ENCODE measurements at regions not wholly inside any gene's neighbourhood (a gene's known extent, or its start where the extent isn't known, plus 50 kb on each side); places are given as distances from the start of the nearest gene placed in this dataset.
"Not testable (repeated sequence)": the region's sequence is repeated elsewhere in the genome, so short reads cannot be mapped to it uniquely, and the experiment has no call there.

DNA sequence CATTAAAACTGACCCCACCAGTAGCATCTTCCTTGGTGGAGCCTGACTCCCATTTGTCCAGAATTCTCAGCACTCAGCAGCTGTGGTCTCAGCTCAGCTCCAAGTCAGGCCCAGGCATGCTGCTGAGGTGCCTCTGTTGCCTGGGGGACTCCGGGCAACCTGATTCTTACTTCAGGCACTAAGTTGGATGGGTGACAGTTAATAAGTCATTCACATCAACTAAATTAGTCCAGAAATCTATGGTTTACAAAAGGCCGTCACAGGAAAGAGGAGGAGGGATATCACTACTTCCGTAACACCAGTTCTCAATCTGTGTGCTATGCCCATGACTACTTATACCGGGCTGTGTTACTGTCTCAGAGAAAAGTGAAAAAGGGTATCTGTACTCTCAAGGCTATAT, 310.2 kb downstream of the SATB1 start:
- DNase-seq: no peak

DNA sequence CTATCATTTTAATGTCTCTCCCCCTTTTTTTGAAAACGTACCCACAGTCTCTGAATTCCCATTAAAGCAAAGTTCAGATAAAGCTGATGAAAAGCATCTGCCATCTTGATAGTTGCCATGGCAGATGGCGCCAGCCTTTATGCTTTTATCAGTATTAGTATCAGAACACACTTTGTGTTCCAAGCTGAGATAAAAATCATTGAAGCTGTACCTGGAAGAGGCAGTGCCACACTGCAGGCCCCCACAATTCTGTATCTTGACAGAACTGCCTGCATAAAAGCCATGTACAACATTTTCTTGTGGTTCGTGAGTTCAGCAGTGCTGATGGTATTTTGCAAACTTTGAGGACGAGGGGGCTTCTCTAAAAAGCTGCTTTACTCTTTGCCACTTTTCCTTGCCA, 311.7 kb downstream of the SATB1 start:
- no peak for DNase-seq

DNA sequence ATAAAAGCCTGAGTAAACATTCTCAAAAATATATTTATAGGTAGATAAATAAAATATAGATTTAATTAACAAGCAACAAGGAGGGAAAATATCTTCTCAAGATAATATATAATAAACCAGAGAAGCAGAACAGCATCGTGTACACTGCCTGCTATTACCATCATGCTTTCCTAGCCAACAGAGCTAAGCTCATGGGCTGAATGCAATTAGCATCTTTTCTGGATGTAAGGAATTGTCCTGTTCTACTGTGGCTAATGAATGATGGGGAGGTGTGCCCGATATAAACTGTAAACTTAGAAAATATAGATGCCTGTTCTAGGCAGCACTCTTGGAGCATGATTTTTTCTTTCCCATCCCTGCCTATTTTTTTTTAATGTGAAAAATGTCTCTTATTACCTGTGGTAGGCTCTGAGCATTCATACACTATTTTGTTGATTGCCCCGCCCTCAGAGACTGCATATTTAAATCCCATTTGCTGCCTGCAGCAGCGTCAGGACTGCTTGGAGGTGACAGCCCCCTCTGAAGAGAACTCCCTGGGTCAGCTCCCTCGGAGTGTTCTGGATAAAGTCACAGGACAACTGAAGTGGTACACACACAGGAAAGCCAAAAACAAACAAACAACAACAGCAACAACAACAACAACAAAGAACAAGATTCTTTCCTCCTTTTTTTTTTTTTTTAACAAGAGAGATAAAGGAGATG, 312.3 kb downstream of the SATB1 start:
- DNase-seq: no peak

DNA sequence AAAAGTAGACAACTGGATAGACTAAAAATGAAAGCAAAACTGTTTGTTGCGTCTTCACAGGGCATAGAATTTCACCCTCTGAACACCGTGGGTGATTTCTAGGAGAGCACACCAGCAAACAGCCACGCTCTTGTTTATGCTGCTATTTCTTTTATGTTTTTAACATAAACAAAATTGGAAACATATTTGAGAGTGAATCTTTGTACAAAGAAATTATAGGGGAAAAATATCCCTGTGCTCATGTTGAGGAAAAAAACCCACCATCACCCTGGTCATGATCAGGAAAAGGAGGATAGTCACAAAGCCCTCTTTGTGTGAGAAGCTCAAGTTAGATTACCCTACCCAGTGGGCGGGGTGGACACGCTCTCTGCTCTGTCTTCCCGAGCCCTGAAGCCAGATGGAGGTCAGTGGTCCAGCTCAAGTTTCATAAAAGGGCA, 313.3 kb downstream of the SATB1 start:
- DNase-seq: no peak

DNA sequence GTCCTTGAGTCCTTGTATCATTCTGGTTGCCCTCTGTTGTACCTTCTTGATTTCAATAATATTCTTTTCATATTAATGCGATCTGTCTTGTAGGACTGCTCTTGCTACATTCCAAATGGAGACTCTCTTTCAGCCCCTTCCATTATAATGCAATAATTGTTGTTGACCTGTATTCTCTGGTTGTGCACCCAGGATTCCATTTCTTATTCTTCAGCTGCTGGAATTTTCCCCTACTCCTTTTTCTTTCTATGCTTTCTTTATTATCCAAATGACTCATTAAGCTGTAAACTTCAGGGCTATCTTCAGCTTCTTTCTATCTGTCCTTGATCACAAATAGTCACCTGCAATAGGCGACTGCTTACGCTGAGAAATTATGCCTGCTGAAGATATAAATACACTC, 321.5 kb downstream of the SATB1 start:
- DNase-seq: no peak

DNA sequence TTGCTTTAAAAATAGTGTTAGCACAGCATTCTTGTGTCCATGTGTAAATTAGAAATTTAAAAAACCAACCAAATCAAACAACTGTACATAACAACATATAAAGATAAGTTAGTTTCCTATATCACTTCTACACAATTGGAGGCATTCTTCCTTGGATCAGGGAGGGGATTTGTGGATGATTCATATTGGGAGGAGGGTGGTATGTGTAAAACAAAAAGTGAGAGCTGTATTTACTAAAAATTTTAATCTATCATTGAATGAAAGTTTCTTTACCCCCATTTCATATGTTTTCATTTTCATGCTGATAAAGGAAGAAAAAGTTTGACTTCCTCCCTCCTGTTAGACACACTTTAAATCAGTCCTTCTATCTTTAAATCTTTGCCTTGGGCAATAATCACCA, 325.0 kb downstream of the SATB1 start:
- no peak for DNase-seq

DNA sequence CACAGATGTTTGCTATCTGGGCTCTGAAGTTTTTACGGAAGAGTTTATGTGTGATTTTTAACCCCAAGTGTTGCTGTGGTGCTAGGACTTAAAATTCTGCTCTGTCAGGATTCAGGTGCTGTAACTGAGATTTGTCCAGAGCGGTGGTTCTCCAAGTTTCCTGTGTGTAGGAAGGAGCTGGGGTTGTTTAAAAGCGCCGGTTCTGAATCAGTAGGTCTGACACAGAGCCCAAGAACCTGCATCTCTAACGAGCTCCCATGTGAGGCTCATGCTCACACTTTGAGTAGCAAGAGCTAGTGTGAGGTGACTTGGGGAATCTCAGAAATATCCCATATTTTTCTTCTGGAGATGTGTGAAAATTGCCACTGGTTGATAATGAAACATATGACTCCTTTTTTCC, 325.5 kb downstream of the SATB1 start:
- no peak for DNase-seq

DNA sequence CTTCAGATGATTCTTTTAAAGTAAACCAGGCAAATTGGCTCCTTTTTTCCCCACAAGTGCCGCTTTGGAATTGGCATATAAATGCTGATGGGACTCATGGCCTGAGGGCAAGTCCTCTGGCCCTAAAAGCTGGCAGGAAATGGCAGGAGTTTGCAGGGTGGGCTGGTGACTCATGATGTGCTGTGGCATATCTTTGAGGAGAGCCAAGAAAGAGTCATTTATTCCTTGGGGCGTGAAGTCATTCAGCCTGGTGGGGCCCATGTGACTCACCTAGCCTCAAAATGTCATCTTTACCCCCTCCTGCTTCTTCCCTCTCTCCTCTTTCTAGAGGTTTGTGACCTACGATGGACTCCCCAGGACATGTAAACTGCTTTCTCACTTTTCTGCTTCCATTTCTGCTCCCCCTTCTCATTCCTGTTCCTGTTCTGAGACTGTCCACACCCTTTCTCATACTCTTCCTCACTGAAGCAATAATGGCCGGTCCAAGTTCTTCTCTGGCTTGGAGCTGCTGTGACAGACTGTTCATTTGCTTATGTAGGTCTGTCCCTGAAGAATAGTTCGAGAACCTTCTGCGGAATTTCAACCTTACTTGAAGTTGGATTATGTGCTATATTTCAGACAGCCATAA, 326.1 kb downstream of the SATB1 start:
- DNase-seq: peak; percentile 16

DNA sequence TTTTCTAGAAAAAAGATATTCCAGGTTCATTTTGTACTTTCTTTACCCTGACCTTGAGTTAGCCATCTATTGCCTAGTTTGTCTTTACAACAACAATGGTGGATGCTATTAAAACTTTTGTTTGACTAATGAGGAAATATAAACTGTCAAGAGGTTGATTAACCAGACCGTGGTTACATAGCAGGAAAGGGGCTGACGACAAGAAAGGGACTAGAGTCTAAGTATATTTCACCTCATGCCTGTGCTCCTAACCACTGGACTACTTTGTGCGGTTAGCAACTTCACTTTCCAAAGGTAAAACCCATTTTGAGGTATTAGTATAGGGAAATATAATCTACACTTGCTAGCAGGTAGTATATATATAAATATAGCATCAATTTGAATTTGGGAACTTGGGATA, 327.1 kb downstream of the SATB1 start:
- no peak for DNase-seq

DNA sequence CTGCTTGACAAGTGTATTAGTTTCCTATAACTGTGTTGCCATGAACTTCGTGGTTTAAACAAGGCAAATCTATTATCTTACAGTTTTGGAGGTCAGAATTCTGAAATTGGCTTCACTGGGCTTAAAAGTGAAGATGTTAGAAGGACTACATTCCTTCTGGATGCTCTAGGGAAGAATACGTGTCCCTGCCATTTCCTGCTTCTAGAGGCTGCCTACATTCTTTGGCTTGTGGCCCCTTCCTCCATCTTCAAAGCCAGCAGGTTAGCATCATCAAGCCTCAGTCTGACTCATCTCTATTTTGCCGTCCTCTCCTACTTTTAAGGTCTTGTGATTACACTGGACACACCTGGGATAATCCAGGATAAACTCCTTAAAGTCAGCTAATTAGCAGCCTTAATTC, 327.7 kb downstream of the SATB1 start:
- DNase-seq: no peak

DNA sequence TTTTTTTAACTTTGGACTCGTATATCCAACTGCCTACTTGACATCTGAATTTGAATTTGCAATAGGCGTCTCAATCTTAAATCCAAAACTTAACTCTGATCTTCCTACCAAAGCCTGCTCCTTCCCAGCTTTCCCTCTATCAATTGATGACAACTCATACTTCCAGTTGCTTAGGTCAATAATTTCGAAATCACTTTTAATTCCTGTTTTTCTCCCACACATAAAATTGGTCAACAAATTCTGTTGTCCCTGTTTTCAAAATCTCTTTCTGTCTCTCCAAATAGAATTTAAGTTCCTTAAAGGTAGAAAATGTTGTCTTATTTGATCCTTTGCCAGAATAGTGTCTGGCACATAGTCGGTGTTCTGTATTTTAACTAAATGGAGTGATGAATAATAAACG, 332.4 kb downstream of the SATB1 start:
- DNase-seq: no peak

DNA sequence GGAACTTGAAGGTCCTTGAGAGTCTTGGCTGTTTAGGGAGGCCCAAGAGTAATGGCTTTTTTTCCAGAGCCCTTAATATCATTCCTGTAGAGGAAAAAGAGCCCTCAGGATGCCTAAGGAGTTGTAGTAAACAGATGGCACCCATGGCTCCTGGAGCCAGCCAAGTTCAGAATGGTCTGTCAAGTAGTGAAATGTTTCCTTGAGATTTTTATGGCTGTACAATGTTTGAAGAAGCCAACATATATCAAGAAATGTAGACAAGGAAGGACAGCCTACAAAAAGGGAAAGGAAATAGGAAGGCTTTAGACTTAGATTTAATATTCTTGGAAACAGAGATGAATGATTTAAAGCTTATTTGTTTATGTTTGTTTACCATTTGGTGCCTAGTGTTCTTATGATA, 334.8 kb downstream of the SATB1 start:
- no peak for DNase-seq

DNA sequence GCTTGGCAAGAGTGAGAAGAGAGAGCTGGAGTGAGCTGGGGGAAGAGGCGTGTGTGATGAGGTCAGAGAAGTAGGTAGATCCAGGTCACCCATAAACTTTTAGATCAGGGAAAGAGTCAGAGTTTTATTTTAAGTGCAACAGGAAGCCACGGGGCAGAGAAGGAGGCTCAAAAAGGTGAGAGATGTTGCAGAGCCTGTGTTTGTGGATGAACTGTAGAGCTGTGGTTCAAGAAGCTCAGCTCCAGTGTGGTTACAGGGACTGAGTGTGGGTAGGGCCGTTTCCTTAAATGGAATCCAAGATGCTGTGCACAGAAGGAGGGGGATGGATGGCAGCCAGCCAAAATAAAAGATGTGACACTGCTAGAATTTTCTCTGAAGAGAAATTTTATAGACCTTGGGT, 337.2 kb downstream of the SATB1 start:
- DNase-seq: no peak

DNA sequence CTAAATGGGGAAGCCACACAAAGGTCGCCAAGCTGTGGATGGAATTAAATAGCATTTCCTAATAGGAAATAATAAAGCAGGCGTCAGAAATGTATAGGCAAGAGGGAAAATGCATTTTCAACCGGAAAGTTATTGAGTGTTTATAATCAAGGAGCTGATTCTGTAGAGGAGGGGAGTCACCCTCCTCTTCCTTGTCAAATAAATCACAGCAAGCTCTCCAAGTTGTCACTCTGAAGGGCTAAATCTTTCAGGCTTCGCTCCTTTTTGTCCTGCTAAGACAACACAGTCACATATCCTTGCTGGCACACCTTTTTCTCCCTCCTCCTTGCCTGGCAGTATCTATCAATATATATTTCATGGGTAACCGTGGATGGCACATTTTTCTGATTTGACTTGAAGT, 338.4 kb downstream of the SATB1 start:
- no peak for DNase-seq

DNA sequence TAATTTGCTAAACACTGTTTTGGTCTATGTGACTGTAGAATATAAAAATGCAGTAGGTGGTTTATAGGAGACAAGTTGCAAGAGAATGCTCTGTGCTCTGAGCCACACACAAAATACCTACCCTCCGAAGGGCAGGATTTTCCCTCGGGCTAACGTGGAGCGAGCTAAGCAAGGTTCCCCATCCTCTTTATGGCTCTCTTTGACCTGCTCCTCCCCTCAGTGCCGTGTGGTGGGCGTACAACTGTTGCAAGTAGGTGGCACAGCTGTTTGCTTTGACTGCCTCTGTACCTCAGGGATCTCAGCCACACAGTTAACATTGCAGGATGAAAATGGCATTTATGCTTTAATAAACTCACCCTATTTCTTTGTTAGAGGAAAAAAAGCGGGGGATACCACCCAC, 339.1 kb downstream of the SATB1 start:
- no peak for DNase-seq

DNA sequence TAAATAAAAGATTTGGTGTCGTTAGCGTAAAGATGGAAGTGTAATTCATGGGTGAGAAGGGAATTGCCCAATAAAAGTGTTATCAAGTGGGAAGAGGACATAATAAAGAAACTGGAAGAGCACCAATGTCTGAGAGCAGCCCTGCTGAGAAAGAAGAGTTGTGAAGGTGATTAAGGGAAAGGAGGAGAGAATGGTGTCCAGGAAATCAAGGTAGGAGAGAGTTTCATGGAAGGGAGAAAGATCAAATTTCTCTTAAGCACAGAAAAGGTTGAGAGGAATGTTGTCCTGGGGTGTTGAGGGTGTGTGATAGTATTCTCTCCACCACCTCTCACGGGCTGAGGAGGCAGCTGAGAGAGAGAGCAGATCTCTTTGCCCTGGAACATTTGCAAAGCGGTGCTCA, 339.7 kb downstream of the SATB1 start:
- no peak for DNase-seq

DNA sequence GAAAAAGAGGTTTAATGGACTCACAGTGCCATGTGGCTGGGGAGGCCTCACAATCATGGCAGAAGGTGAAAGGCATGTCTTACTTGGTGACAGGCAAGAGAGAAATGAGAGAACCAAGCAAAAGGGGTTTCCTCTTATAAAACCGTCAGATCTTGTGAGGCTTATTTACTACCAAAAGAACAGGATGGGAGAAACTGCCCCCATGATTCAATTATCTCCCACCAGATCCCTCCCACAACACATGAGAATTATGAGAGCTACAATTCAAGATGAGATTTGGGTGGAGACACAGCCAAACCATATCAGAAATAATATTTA, 340.8 kb upstream of the TBC1D5 start:
- DNase-seq: not testable (repeated sequence)

DNA sequence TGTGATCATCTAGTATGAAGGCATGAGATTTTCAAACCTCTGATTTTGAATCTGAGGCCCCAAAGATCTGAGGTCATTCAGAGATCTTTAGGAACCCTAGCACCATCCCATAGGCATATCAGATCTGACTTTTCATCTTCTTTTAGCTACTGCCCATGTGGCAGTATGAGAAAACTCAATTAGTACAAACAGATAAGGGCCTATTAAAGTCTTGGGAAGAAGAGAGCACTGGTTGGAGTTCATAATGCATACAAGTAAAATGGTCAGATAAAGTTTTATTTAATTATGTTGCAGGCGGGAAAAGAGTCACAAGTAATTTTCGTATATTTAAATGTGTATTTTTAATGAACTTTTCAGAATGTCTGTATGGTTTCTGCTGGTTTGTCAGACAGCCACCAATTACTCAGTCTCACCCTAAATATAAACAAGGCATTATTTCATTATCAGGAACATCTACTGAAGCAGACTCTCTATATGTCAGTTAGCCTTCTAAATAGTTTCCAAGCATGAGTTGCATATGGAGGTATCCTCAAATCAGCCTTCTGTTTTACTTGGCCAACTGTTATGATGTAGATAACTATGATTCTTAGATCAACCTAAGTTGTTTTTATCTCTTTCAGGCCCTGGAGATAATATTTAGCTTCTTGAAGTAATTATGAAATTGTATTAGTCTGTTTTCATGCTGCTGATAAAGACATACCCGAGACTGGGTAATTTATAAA, 340.3 kb upstream of the TBC1D5 start:
- no peak for DNase-seq

DNA sequence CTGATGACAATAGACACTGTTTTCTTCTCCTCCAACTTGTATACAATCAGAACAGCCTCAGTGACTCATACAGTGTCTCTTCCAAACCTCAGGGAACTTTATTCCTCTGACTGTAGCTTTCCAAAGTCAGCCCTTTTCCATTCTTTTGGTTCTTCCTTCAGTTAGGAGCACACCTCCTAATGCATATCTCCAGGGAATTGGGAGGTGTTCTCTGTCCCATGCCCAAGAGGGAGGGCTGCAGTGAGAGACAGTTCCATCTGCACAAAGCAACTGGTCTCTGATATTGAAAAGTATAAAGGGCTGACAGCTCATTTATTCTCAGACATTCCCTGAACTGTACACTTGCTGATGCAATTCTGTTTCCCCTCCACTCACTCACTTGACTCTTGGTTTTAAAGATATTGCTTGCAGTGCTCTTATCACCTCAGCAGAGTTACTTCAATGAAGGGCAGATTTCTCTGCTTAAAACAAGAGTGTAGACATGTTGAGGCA, 337.8 kb upstream of the TBC1D5 start:
- no peak for DNase-seq

DNA sequence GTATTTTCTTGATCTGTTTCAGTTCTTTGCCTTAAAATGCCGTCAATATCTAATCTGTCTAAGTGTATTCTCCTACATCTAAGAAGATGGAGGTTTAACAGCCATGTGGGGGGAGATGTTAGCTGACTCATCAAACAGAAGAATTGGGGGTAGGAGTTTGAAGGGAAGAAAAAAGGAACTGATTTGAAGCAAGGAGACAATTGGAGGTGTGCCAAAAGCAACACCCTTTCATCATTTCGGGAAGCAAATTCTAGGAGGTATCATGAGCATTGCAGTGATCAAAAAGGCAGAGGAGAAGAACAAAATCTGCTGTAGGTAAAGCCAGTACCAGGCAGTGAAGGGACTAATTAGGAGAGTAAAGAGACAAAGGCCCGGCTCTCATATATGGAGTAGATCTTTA, 337.3 kb upstream of the TBC1D5 start:
- DNase-seq: peak; percentile 11

DNA sequence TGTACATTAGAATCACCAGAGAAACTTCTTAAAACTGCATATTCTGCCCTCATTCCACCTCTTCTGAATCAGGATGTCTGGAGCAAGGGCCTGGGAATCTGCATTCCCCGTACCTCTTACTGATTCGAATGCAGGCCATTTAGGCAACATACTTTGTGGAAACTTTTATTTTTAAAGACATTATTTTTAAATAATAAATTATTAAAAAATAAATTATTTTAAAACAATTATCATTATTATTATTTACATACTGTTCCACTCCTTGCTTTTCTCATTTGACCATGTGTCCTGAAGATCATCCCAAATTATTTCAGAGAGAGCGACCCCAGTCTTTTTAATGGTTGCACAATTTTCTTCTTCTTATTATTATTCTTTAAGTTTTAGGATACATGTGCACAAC, 336.6 kb upstream of the TBC1D5 start:
- no peak for DNase-seq

DNA sequence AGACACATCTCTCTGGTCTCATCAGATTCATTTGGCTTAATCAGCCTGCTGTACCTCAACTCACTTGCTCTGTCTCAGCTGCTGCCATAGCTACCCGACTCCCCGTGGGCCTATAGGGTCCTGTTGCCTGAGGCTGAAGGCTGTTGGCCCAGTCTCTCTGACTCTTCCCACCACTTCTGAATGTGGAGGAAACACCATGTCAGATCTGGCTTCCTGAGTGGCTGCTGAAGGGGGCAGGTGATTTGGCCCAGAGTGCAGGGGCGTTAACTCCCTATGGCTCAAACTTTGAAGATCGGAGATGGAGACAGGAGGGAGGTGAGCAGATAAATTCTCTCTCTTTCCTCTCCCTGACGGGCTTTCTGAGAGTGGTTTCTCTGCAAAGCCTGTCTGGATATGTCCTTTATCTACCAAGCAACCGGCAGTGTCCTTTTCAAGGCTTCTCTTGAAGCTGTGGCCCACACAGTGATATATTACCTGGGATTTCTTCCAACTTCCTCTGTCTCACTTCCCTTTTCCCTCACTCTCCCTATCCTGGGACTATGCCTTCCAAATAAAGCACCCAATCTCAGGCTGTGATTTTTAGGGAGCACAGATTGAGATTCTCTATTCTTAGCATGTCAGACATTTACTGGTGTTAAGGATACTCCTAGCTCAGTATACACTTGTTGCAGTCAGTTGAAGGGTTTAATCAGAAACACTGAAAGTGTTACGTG, 334.9 kb upstream of the TBC1D5 start:
- no peak for DNase-seq

DNA sequence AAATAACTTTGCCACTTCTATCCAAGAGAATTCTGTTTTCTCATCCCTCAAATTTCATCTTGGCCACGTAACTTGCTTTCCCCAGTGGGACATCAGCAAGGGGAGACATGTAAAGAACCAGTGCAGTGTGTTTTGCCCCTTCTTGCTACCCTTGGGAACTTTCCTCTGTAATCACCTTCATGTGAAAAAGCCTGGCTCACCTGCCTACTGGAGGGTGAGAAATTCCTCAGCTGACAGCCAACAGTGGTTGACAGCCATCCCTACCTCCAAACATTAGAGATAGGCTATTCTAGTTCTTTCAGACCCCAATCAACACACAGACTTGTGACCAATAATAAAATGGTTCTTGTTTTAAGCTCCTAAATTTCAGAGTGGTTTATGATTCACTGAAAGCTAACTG, 333.9 kb upstream of the TBC1D5 start:
- no peak for DNase-seq

DNA sequence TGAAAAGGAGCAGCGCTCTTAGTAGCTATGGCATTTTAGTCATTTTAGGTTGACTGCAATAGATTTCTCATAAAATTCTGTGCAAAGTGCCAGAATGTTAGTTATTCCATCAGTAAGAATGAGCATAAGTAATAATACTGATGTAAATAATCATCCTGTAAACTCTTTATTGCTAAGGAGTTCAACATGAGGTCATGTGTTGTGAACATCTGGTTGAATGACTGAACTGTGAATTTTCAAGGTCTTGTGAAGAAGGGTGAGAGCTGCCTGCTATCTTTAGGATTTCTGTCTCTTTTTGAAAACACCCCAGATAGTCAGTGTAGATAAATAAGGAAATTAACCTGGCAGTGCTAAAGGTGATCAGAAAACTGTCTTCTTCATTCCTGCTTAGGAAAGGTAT, 333.4 kb upstream of the TBC1D5 start:
- no peak for DNase-seq

All from SIG-M5 (cell line).